BE2C (cell line): ENCODE measurements at regions not wholly inside any gene's neighbourhood (a gene's known extent, or its start where the extent isn't known, plus 50 kb on each side); places are given as distances from the start of the nearest gene placed in this dataset.

ENCODE experiments used
- DNase-seq: peaks from one replicate; pipeline ENCODE4 v3.0.0-alpha.2; 2020
- H3K27me3 ChIP-seq: fragments of 250-450 bp; sonication (Bioruptor Pico); 2 replicates; pipeline ENCODE4 v1.5.1; 2020; ENCODE audit warnings: mild to moderate bottlenecking
- H3K36me3 ChIP-seq: fragments of 250-450 bp; sonication (Bioruptor Pico); 2 replicates; pipeline ENCODE4 v1.5.1; 2020; ENCODE audit warnings: mild to moderate bottlenecking
- H3K4me1 ChIP-seq: fragments of 250-450 bp; sonication (Bioruptor Pico); 2 replicates; pipeline ENCODE4 v1.5.1; 2020
- H3K4me3 ChIP-seq: 2 replicates; pipeline ENCODE4 v1.5.1; 2011; ENCODE audit warnings: low read depth, low read length
- H3K9me3 ChIP-seq: fragments of 250-450 bp; sonication (Bioruptor Pico); 2 replicates; pipeline ENCODE4 v1.5.1; 2020
- CTCF ChIP-seq: IDR thresholded peaks from 2 replicates; pipeline ENCODE4 v1.5.1; 2012; ENCODE audit warnings: mild to moderate bottlenecking, low read depth, low read length

- no peak for TF ChIP-seq CTCF
- Histone ChIP-seq H3K9me3 (no peaks in the 10 kb centered on the region; the same call in 1 of the 2 replicates), H3K4me1 (no peaks in the 10 kb centered on the region), H3K4me3 (no peak overlapping the region), H3K36me3 (no peaks in the 10 kb centered on the region), H3K27me3 (no peaks in the 10 kb centered on the region)
- no peak for DNase-seq
Measured at GRCh38 chr14:86897224-86897623, 1095.8 kb downstream of the GALC start.

- DNase-seq, result no peak
- Histone ChIP-seq H3K9me3 (no peaks in the 10 kb centered on the region; the same call in 1 of the 2 replicates), H3K4me1 (no peaks in the 10 kb centered on the region), H3K27me3 (no peaks in the 10 kb centered on the region), H3K36me3 (no peaks in the 10 kb centered on the region), H3K4me3 (no peak overlapping the region)
- TF ChIP-seq CTCF, result no peak
Measured at GRCh38 chr14:86896701-86897100, 1096.3 kb downstream of the GALC start.

DNA sequence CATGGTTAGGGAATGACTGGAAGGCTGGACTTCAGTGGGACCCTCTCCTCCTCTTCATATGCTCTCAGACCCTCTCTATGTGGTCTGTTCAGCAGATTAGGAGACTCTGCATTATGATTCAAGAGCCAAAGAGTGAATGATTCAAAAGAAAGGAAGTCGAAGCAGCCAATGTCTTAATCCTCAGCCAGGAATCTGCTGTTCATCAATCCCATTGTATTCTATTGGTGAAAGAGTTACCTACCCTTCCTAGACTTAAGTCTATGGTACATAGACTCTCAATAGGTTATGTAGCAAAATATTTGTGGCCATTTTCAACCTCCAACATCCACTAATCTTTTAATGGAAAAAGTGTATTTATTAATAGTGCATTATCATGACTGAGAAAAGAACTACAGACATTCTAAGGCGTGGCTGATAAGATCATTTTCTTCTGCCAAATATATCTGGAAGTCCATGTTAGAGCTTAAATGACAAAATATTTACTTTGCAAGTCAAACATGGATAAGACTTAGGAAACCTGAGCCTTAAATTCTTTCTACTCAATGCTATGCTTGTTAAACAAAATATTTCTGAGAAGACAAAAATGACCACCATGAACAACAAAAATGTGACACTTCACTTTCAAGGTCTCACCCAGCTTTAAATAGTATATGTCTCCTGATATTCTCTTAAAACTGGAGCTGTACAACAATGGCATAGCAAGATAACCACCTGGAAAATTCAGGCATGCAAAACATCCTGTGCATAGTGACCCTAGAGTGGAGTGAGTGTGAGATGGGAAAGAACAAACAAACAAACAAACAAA is 1100.6 kb downstream of the GALC start:
- Histone ChIP-seq H3K9me3 (no peaks in the 10 kb centered on the region), H3K27me3 (no peaks in the 10 kb centered on the region), H3K36me3 (no peaks in the 10 kb centered on the region), H3K4me1 (no peaks in the 10 kb centered on the region), H3K4me3 (no peak overlapping the region)
- no peak for TF ChIP-seq CTCF
- DNase-seq, result no peak

DNA sequence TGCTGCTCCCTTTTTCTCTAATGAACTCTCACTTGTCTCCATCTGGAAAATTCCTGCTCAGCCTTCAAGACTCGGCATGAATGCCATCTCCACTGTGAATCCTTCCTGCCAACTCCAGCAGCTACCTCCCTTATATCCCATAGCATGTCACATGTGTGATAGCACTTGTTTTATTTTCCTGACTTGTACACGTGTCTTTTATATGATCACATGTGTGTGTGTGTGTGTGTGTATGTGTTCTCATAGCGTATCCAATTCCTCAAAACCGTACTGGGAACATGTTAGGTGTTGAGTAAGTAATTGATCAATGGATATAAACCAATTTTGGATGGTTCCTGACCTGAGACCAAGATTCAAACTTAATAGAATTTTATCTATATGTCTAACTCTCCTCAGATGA is 1107.7 kb downstream of the GALC start:
- no peak for DNase-seq
- Histone ChIP-seq H3K4me1 (no peaks in the 10 kb centered on the region), H3K9me3 (no peaks in the 10 kb centered on the region), H3K4me3 (no peak overlapping the region), H3K36me3 (no peaks in the 10 kb centered on the region), H3K27me3 (no peaks in the 10 kb centered on the region)
- TF ChIP-seq CTCF, result no peak

DNA sequence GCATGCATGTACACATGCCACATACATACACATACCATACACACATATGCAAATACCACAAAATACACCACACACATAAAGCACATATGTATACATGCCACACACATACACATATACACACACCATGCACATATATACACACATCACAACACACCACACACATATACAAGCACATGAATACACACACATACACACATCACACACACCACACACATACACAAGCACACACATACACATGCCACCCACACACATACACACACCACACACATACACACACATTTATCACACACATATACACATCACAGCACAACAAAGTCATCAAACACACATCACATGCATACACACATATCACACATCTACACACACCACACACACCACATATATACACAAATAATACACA is 1108.5 kb downstream of the GALC start:
- H3K9me3 ChIP-seq, result no peaks in the 10 kb centered on the region
- no peak overlapping the region for H3K4me3 ChIP-seq
- no peaks in the 10 kb centered on the region for H3K4me1 ChIP-seq
- DNase-seq, result no peak
- no peak for TF ChIP-seq CTCF
- no peaks in the 10 kb centered on the region for H3K27me3 ChIP-seq
- no peaks in the 10 kb centered on the region for H3K36me3 ChIP-seq

- Histone ChIP-seq H3K4me3 (no peak overlapping the region), H3K4me1 (no peaks in the 10 kb centered on the region), H3K27me3 (no peaks in the 10 kb centered on the region), H3K36me3 (no peaks in the 10 kb centered on the region), H3K9me3 (no peaks in the 10 kb centered on the region)
- no peak for TF ChIP-seq CTCF
- no peak for DNase-seq
Measured at GRCh38 chr14:86882818-86883217, 1110.2 kb downstream of the GALC start.
